GM19238 (cell line): ENCODE measurements at regions not wholly inside any gene's neighbourhood (a gene's known extent, or its start where the extent isn't known, plus 50 kb on each side); places are given as distances from the start of the nearest gene placed in this dataset.

Experiments
- DNase-seq: peaks from one replicate; pipeline ENCODE4 v3.0.0; 2011; ENCODE audit warnings: low spot score; ENCODE audit not compliant: insufficient read length

- no peak for DNase-seq
Observed at GRCh38 chr18:8943900-8944870, 158.3 kb upstream of the NDUFV2 start.

GRCh38 chr18:8944871-8945245, 157.6 kb upstream of the NDUFV2 start:
- no peak for DNase-seq

- DNase-seq: no peak
Observed at GRCh38 chr18:8945514-8945913, 157.0 kb upstream of the NDUFV2 start.

- DNase-seq: no peak
Observed at GRCh38 chr18:8946066-8946838, 156.2 kb upstream of the NDUFV2 start.

GRCh38 chr18:8947566-8947965, 154.9 kb upstream of the NDUFV2 start:
- no peak for DNase-seq

- no peak for DNase-seq
Observed at GRCh38 chr18:8948011-8948410, 154.5 kb upstream of the NDUFV2 start.

GRCh38 chr18:8948471-8949149, 153.9 kb upstream of the NDUFV2 start:
- DNase-seq: no peak

GRCh38 chr18:8949206-8949605, 153.3 kb upstream of the NDUFV2 start:
- no peak for DNase-seq

- peak; percentile 13 for DNase-seq
Observed at GRCh38 chr18:8951491-8951890, 151.0 kb upstream of the NDUFV2 start.

GRCh38 chr18:8952174-8952573, 150.3 kb upstream of the NDUFV2 start:
- DNase-seq: no peak

GRCh38 chr18:8952769-8953760, 149.4 kb upstream of the NDUFV2 start:
- DNase-seq: no peak

GRCh38 chr18:8957731-8958130, 144.8 kb upstream of the NDUFV2 start:
- DNase-seq: no peak

GRCh38 chr18:8958660-8959059, 143.8 kb upstream of the NDUFV2 start:
- DNase-seq: no peak

GRCh38 chr18:8959551-8960135, 142.9 kb upstream of the NDUFV2 start:
- no peak for DNase-seq

GRCh38 chr18:8960740-8961657, 141.5 kb upstream of the NDUFV2 start:
- no peak for DNase-seq

GRCh38 chr18:8962192-8962779, 140.2 kb upstream of the NDUFV2 start:
- no peak for DNase-seq

GRCh38 chr18:8962855-8963635, 139.5 kb upstream of the NDUFV2 start:
- DNase-seq: no peak

GRCh38 chr18:8963876-8964275, 138.6 kb upstream of the NDUFV2 start:
- no peak for DNase-seq
